NB4 (cell line): ENCODE measurements at regions not wholly inside any gene's neighbourhood (a gene's known extent, or its start where the extent isn't known, plus 50 kb on each side); places are given as distances from the start of the nearest gene placed in this dataset.

ENCODE experiments used
- DNase-seq: peaks from one replicate; pipeline ENCODE4 v3.0.0; 2010; ENCODE audit warnings: low read depth
- H3K4me3 ChIP-seq: one replicate; pipeline ENCODE4 v1.5.1; 2011; ENCODE audit warnings: mild to moderate bottlenecking, low read depth, low read length, moderate library complexity
- CTCF ChIP-seq: IDR thresholded peaks from one replicate; pipeline ENCODE4 v1.5.1; 2012; ENCODE audit warnings: low read depth, low read length
- MAX ChIP-seq: IDR thresholded peaks from 2 replicates; pipeline ENCODE4 v1.6.1; 2011; ENCODE audit warnings: low read depth, low read length
- MYC ChIP-seq: IDR thresholded peaks from 2 replicates; pipeline ENCODE4 v1.6.1; 2011; ENCODE audit warnings: low read depth, low read length
- POLR2A ChIP-seq: IDR thresholded peaks from 2 replicates; pipeline ENCODE4 v1.6.1; 2011; ENCODE audit warnings: mild to moderate bottlenecking; ENCODE audit not compliant: insufficient read length; ENCODE audit errors: extremely low read depth

- TF ChIP-seq CTCF = no peak
- no peak for TF ChIP-seq POLR2A
- no peak for TF ChIP-seq MAX
- TF ChIP-seq MYC = no peak
- H3K4me3 ChIP-seq = no peak overlapping the region
- DNase-seq = no peak
Observed at GRCh38 chr12:63264629-63265028, 113.6 kb upstream of the AVPR1A start.

- TF ChIP-seq MAX (no peak), MYC (no peak), POLR2A (no peak), CTCF (no peak)
- no peak for DNase-seq
- no peak overlapping the region for H3K4me3 ChIP-seq
Observed at GRCh38 chr12:63250486-63250885, 99.5 kb upstream of the AVPR1A start.

- TF ChIP-seq CTCF (no peak), MAX (no peak), MYC (no peak), POLR2A (no peak)
- H3K4me3 ChIP-seq = no peak overlapping the region
- no peak for DNase-seq
Observed at GRCh38 chr12:63238892-63239291, 87.9 kb upstream of the AVPR1A start.

- TF ChIP-seq CTCF (no peak), MYC (no peak), POLR2A (no peak)
- no peak for DNase-seq
- no peak overlapping the region for H3K4me3 ChIP-seq
Observed at GRCh38 chr12:63232896-63233295, 81.9 kb upstream of the AVPR1A start.

- TF ChIP-seq MYC = no peak
- TF ChIP-seq CTCF = no peak
- no peak overlapping the region for H3K4me3 ChIP-seq
- no peak for DNase-seq
Observed at GRCh38 chr12:63228853-63229252, 77.9 kb upstream of the AVPR1A start.

- DNase-seq = no peak
- TF ChIP-seq CTCF (no peak), POLR2A (no peak), MYC (no peak), MAX (no peak)
- no peak overlapping the region for H3K4me3 ChIP-seq
Observed at GRCh38 chr12:63226792-63227463, 75.9 kb upstream of the AVPR1A start.
